Activated gamma-delta T cell (primary cell): ENCODE measurements at regions not wholly inside any gene's neighbourhood (a gene's known extent, or its start where the extent isn't known, plus 50 kb on each side); places are given as distances from the start of the nearest gene placed in this dataset.

Experiments used
- DNase-seq: peaks from one replicate; lab custom pipeline; 2025; lab: John Stamatoyannopoulos, UW

DNA sequence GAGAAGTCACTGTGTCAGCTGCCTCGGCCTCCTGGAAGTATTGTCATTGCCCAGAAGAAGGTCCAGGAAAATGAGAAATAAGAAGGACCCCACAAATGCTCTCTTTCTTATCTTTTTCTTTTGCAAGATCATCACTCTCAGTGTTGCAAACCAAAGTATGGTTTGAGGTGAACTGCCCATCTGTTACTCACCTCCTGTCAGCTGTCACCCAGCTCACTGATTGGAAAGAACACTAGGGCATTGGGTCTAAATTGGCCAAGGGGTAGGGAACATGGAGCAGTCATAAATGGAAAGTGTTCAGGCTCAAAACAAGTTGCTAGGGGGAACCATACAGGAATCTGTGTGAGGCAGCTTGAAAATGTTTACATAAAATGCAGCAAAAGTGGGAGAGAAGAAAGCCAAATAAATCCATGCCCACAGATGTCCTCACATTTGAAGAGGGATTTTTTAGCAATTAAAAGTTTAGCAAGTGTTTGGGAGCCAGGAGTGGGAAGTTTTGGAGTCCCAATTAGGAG lies 431.2 kb upstream of the THBS1 start:
- no peak for DNase-seq

DNA sequence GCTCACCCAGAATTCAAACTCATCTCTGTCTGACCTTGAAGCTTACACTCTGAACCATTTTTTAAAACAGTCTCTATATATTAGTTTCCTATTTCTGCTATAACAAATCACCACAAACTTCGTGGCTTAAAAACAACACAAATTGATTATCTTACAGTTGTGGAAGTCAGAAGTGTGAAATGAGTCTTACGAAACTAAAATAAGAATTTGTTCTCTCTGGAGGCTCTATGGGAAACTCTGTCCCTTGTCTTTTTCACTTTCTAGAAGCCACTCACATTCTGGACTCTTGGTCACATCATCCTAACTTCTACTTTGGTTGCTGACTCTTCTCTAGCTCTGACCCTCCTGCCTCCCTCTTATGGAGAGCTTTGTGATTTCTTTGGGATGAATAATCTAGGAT lies 429.3 kb upstream of the THBS1 start:
- DNase-seq, result no peak

DNA sequence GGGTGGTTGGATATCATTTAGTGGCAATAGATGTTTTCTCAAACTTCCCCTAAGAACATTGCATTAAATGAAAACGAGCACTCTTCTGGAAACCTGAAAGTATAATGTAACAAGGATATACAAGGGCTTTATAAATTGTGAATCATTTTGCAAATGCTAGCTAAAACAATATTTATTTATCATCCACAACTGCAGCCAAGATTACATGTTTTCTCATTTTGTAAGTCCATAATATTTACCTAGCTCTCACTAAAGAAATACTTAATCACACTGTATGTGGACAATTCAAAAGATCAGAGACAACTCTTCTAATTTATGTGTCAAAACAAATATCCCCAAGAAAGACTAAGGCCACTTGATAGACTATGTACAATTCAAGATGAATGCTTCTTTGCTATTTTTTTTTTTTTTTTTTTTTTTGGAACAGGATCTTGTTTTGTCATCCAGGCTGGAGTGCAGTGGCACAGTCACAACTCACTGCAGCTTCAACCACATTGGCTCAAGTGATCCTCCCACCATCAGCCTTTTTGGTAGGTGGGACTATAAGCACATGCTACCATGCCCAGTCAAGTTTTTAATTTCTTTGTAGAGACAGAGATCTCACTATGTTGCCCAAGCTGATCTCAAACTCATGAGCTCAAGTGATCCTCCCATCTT lies 427.7 kb upstream of the THBS1 start:
- DNase-seq, result no peak

DNA sequence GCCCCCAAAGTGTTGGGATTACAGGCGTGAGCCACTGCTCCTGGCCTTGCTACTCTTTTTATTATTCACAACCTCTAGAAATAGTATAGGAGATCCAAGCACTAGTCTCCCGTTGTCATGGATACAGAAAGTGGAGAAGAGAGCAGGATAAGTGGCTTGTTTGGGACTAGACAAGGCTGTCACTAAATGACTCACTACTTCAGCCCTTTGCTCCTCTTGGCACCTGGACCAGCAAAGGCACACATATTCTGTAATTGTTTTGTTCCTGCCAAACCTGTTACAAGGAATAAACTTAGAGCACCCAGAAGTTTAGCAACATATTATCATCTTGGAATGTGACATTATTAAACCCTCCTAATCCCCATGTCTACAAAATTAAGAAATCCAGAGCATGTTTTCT lies 427.2 kb upstream of the THBS1 start:
- no peak for DNase-seq

DNA sequence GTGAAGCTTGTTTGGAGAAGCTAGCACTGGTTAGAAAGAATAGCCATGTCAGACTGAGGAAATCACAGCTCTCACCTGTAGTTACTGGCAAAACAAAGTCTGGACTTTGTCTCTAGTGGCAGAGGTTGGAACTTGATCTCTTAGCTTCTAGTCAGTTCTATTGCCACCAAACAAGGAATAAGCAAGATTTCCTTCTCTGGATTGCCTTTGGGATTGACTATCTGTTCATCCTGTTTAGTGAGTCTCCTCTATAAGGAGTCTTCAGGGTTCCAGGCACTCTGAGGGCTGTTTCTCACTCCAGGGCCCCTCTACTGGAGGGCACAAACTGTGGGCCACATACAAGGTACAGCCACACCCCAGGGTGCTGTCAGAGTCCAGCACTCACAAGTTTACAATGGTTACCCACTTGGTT lies 426.6 kb upstream of the THBS1 start:
- DNase-seq, result no peak

DNA sequence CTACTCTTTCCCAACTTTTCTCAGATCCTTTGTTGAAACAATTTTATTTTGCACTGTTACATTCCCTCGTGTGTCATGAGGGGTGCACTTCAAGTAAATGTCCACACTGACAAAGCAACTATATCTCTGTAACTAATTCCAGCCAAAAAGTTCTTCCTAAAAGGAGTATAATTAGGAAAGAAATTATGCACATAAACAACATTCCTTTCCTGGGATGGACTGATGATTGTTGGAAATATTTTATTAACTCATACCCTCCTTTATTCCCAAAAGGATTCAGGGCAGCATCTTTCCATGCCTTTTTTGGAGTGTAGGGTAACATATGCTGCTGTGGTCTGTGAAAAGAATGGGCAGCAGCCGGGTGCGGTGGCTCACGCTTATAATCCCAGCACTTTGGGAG lies 426.1 kb upstream of the THBS1 start:
- no peak for DNase-seq

DNA sequence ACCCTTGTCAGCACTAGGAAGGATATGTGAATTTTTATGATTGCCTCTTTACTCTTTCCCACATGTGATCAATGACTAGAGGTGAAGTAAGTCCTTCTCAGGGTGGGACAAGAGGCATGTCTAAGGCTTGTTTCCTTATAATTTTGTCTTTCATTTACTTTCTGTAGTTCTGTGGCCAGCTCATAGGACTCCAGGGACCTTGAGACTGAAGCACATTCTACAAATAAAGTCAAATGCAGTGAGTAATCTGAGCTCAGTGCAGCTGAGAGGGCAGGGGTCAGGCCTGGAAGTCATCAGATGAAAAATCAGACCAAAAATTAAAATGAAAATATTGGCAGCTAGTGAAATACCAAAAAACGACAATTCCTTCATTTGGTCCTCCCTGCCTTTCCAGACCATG lies 424.7 kb upstream of the THBS1 start:
- no peak for DNase-seq

DNA sequence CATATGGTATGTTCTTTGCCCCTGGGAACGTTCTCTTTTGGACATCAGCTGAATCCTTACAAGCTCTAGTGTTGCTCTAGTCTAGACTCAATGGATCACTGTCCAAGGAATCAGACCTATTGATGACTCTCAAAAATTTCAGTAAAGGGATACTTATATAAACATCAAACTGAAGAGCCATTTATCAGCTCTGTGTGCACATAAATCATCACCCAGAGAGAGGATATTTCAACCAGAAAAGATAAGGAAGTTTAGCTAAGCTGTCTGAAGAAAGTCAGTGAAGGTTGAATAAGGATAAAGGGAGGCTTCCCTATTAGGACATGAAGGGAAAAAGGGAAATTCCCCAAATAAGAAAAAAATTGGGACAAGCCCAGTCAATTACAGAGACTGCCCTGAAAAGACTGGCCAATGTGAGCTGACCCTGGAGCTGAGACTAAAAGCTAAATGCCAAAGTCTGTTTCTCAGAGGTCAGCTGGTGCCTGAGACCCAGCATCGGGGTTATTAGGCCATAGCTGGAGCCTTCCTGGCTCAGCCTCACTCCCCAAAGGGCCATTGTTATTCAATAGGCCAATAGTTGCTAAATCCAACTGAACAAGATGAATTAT lies 424.1 kb upstream of the THBS1 start:
- DNase-seq, result no peak

DNA sequence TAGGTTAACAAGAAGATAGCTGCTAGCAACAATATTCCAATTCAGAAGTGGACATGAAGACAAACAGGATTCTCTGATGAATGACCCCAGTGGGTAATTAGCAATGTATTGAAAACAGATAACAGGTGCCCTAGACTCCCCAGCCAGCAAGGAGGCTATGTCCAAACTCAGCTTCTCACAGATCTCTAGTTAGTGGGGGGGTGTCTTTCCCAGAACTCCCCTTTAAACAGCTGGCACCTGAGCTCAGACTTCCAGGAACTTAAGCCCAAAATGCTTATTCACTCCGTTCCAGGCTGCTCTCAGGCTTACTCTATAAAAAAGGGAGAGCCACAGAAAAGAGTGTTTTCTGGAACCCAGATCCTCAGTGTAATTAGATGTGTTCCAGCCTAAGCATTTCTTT lies 423.0 kb upstream of the THBS1 start:
- DNase-seq, result no peak

DNA sequence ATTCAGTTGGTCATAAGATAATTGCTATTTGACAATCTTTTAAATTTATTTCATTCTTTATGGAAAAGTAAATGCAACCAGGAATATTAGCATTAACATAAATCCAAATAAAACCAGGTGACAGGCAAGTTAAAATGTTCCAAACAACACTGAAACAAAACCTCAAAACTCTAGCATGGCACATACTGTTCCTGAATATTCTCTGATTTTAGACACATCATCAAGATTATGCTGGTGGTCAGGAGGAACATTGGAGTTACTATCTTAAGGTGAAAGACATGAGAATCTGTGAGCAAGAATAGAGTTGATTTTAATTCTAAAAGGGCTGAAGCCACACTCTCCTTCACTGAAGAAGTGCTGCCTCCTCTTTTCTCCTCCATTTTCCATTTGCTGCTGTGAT lies 421.0 kb upstream of the THBS1 start:
- DNase-seq, result no peak

DNA sequence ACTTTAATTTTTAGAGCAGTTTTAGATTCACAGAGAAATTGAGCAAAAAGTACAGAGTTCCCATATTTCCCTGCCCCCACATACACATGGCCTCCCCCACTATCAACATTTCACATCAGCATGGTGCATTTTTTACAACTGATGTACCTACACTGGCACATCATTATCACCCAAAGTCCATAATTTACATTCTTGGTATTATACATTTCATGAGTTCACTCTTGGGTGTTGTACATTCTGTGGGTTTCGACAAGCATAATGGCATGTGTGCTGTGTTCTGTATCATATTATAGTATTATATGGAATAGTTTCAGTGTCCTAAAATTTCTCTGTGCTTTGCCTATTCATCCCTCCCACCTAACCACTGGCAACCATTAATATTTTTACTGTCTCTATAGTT lies 419.8 kb upstream of the THBS1 start:
- no peak for DNase-seq

DNA sequence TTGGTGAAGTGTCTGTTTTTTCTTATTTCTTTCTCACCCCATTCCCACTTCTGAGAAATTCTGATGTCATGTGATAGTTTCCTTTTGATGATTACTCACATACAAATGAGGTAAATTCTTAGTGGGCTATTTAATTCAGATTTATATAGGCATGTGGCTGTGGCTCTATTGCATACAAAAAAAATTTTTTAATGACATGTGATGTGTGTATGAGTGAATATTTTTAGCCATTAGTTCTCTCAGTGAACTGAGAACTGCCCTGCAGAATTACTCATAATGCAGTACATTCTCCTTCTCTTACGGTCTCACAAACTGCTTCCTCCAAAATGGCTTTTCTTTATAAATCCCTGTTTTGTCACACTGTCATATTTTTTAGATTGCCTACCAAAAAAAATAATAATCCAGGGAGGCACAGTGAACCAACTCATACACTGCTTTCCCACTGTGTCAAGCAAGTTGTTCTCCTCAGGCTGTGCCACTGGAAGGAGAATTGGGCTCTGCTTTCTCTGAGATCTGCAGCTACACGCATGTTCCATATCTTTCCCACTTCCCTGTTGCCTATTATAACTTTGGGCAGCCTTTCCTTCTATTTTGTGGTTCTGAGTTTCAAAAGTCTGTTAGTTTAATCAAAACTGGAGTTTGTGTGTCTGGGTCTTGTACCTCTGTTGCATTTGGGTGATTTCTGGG lies 415.7 kb upstream of the THBS1 start:
- no peak for DNase-seq

DNA sequence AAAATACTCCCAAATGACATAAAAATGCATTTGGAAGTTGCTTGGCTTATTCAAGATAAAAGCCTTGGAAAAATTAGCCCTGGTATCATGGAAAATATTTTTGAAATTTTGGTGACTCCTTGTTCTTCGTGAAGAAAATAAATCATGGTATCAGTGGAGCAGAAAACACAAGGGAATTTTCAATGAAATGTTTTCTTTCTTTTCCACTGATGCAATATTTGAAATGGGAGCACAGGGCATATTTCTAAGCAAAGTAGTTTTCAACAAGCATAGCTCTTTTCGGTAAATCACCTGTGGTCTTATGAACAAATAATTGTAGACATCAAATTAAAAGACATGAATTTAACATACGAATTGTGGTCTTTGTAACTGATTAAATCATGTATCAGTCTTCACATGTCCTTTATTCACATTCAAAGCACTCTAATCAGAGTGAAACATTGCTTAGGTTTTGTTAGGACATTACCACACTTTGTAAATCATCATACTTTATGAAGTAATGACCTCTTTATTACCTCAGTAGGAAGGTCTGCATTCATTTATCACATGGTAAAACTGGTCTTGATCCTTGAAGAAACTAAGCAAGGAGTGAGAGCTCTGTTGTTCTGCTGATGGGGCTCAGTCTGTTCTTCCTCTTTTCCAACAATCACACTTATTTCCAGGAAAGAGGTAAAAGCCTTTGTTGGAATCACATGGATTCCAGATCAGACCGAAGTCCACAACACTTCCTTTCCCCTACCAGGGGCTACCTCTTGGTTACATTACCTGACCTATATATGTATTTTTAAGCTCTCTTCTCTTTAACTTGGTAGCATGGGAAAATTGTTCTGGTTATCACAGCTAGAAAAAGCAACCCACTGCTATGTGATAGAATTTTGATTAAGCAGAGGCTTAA lies 413.5 kb upstream of the THBS1 start:
- DNase-seq, result no peak

DNA sequence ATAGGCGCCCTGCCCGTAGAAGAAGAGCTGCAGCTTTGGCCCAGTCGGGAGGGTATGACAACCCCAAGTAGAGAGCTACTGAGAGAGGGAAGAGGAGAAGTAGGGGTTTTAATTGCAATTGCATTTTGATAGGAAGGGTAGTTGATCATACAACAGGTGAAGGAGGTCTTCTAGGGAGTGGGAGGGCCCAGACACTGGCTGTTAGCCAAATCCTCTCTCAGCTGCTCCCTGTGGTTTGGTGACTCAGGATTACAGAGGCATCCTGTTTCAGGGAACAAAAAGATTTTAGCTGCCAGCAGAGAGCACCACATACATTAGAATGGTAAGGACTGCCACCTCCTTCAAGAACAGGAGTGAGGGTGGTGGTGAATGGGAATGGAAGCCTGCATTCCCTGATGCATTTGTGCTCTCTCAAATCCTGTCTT lies 408.9 kb upstream of the THBS1 start:
- no peak for DNase-seq

DNA sequence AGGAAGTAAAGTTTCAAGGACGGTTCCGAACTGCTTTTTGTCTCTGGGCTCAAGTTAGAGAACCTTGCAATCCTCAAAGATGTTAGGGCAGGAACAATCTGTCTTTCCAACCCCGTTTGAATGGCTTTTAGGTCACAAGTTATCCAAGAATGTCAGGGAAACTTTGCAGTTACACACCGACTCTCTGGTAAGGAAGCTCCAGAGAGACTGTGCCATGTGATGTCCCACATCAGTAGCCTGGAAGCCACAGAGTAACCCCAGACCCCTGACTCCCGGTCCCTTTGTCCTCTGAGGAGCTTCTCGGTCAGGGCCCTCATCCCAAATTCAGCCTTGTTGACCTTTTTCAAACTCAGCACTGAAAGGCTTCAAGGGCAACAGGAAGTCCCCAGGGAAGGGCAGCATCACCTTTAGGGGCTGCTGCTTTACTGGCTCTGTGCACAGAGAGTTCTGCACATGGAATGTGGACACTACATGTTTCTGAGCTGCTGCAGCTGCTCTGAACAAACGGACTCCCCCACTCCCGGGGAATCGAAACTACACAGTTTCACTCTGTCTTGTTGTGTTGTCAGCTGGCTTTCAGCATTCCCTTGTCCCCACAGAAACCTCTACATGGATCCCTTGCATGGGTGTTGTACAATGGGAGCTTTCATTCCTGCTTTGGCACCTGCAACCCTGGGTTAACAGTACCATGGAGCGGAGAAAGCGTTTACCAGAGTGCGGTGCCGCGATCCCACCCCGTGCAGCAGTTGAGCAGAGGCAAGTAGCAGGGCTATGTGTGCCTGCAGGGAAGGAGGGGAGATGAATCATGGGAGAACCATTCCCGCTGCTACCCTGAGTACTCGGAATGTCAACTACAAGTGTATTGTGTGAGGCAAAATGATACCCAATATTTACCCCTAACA lies 408.2 kb upstream of the THBS1 start:
- no peak for DNase-seq

DNA sequence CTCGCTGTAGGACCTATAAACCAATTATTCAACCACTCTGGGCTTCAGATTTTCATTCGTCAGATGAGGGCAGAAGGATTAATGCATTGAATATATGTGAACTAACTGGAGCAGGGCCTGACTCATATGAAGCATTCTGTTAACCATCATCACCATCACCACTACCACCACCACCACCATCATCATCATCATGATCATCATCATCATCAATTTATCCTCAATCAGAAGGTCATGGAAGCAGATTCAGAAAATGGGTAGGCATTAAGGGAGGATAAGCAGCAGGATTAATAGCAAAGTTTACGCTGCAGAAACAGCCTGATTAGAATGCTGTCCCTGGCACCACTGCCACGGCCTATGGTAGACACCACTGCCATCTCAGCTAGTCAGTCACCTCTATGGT lies 407.5 kb upstream of the THBS1 start:
- no peak for DNase-seq

DNA sequence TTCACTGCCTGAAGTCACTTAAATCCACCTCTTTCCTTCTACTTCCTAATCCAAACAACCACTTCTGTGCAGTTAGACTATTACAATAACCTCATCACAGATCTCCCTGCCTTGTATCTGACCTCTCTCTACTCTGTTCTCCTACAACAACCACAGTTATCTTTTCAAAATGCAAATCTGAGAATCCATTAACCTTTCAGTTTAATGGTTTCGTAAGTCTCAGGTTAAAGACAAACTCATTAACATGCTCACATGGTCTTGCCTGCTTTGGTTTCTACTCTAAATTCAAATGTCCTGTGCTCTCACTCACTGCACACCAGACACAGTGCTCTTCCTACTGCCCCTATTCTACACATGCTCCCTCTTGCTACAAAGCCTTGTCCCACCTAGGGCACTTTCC lies 406.5 kb upstream of the THBS1 start:
- no peak for DNase-seq

DNA sequence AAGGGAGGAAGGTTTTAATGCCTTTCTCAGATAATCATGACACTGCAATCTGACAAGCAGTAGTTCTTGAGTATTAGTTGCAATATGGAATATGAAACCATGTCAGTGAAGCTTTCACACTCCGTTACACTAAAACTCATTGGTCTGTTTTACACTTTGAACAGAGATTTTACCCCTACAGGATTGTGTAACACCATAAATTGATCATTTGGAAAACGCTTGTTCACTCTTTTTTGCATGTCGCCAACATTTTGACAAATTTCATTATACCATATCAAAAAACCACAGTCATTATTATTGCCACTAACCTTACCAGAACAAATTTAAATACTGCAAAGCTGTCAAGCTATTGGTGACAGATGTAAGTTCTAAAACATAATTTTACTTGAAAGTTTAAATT lies 404.8 kb upstream of the THBS1 start:
- DNase-seq, result no peak

DNA sequence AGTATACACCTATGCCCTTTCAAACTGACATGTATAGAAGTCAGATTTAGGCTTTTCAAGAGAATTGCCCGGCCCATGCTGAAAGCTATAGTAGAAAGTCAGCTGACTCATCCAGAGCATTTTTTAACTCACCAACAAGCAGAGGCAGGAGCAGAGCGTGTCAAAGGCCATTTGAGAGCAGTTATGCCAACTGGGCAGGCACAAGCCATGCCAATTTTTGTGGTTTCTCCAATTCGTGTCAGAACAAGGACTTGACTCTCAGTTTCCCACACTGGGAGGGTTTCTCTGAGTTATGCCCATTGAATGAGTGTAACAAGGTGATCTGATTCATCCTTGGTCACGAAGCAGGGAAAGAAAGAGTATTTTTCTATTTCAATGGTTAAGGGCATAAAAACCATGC lies 403.3 kb upstream of the THBS1 start:
- DNase-seq, result no peak

DNA sequence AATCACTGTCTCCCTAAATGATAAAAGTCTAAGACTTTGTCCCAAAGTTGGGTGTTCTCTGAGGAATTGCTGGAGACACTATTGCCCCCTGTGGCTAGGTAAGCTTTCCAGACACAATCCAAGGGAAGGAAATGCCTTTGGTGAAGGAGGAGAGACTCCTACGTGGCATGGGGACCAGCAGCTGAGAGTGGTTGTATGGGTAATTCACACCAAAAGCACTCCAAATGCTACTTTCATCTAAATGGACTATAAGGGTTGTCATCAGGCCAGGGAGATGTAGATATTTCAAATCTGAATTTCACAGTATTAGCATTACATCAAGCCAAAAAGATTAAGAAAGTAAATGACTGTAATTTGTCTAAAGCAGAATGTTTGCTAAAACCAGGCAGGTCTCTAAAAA lies 400.8 kb upstream of the THBS1 start:
- no peak for DNase-seq

DNA sequence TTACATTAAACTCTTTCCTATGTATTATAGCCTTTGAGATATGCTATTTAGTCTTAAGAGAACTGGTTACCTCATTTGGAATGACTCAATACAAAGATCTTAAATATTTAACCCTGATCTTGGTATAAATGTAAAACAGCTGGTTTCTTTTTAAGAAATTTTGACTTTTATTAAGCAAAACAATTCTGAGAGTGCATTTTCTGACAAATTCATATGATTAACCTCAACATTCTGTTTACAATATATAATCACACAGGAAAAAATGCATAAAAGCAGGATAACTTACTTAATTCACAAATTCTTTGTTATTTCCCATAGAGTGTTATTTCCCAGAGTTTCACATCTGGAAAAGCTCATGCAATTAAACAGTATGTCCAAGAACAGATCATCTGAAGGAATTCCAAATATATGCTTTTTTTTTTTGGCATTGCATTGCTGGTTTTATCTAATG lies 400.4 kb upstream of the THBS1 start:
- no peak for DNase-seq
